IMR-90 (cell line): ENCODE measurements at regions not wholly inside any gene's neighbourhood (a gene's known extent, or its start where the extent isn't known, plus 50 kb on each side); places are given as distances from the start of the nearest gene placed in this dataset.

Experiments used
- ATAC-seq: fragments of 200-7000 bp; cut with Tn5 transposase; 2 replicates; pipeline ENCODE4 v1.9.1; 2020; ENCODE audit warnings: low read depth, mild to moderate bottlenecking, moderate library complexity
- BruUV-seq: library from RNA; stranded (reverse); fragments of 400-500 nt; replicated peaks from 2 replicates; lab custom pipeline; 2021; lab: Mats Ljungman, UMichigan
- CTCF ChIA-PET: fragments of 300-600 bp; formaldehyde crosslinking; extraction: SDS; loops from one replicate; lab custom pipeline; 2021; ENCODE audit warnings: antibody characterized with exemption; lab: Yijun Ruan, JAX
- POLR2A ChIA-PET: fragments of 300-600 bp; sonication (Branson Sonifier 250); formaldehyde crosslinking; loops from one replicate; lab custom pipeline; 2022; ENCODE audit warnings: antibody characterized with exemption; ENCODE audit not compliant: unreplicated experiment; lab: Charles Lee
- DNase-seq: peaks from one replicate; pipeline ENCODE4 v3.0.0; 2013
- H2AFZ ChIP-seq: replicated peaks from 2 replicates; pipeline ENCODE3; 2013; ENCODE audit warnings: low read length, mild to moderate bottlenecking; ENCODE audit not compliant: poor library complexity
- H2AK5ac ChIP-seq: 2 replicates; pipeline ENCODE4 v1.6.1; 2013; ENCODE audit warnings: low read depth, low read length, inconsistent platforms
- H2AK9ac ChIP-seq: replicated peaks from 2 replicates; pipeline ENCODE3; 2013; ENCODE audit warnings: mild to moderate bottlenecking, low read depth, low read length, moderate library complexity; ENCODE audit not compliant: poor library complexity
- H2BK120ac ChIP-seq: 2 replicates; pipeline ENCODE4 v1.6.1; 2013; ENCODE audit warnings: low read depth, low read length, inconsistent platforms
- H2BK15ac ChIP-seq: 3 replicates; pipeline ENCODE4 v1.6.1; 2013; ENCODE audit warnings: low read depth, low read length, inconsistent platforms
- H2BK20ac ChIP-seq: 2 replicates; pipeline ENCODE4 v1.6.1; 2013; ENCODE audit warnings: low read depth, mild to moderate bottlenecking, inconsistent platforms, low read length, moderate library complexity
- H2BK5ac ChIP-seq: 2 replicates; pipeline ENCODE4 v1.6.1; 2013; ENCODE audit warnings: mild to moderate bottlenecking, low read depth, low read length, inconsistent platforms; ENCODE audit not compliant: poor library complexity, severe bottlenecking
- H3K14ac ChIP-seq: replicated peaks from 2 replicates; pipeline ENCODE4 v1.6.1; 2013; ENCODE audit warnings: low read depth, low read length, inconsistent platforms
- H3K18ac ChIP-seq: 2 replicates; pipeline ENCODE4 v1.6.1; 2013; ENCODE audit warnings: low read depth, low read length, control low read depth
- H3K23ac ChIP-seq: 2 replicates; pipeline ENCODE4 v1.6.1; 2013; ENCODE audit warnings: low read depth, low read length, inconsistent platforms
- H3K27ac ChIP-seq: 2 replicates; pipeline ENCODE4 v1.5.1; 2013; ENCODE audit warnings: mild to moderate bottlenecking, control low read depth, low read length; ENCODE audit not compliant: insufficient read depth
- H3K27me3 ChIP-seq: 2 replicates; pipeline ENCODE4 v1.6.1; 2013; ENCODE audit warnings: low read length; ENCODE audit not compliant: control insufficient read depth, insufficient read depth
- H3K36me3 ChIP-seq: 2 replicates; pipeline ENCODE4 v1.6.1; 2013; ENCODE audit warnings: low read length, mixed read lengths; ENCODE audit not compliant: control insufficient read depth, insufficient read depth
- H3K4ac ChIP-seq: 2 replicates; pipeline ENCODE4 v1.6.1; 2013; ENCODE audit warnings: low read depth, low read length, inconsistent platforms
- H3K4me1 ChIP-seq: 2 replicates; pipeline ENCODE4 v1.6.1; 2013; ENCODE audit warnings: low read length, mixed read lengths; ENCODE audit not compliant: control insufficient read depth, insufficient read depth
- H3K4me2 ChIP-seq: 2 replicates; pipeline ENCODE4 v1.6.1; 2013; ENCODE audit warnings: low read depth, mild to moderate bottlenecking, control low read depth, low read length, moderate library complexity
- H3K4me3 ChIP-seq: 2 replicates; pipeline ENCODE4 v1.5.1; 2013; ENCODE audit warnings: low read depth, mild to moderate bottlenecking, control low read depth, low read length, moderate library complexity; ENCODE audit not compliant: insufficient read depth
- H3K56ac ChIP-seq: 2 replicates; pipeline ENCODE4 v1.6.1; 2013; ENCODE audit warnings: low read length, inconsistent platforms; ENCODE audit not compliant: insufficient read depth; ENCODE audit errors: extremely low read depth
- H3K79me1 ChIP-seq, 2 experiments: 2 replicates each; pipeline ENCODE4 v1.6.1; 2013; ENCODE audit warnings: low read length in 2 of 2, inconsistent platforms in 1 of 2, low read depth in 1 of 2
- H3K9ac ChIP-seq: 2 replicates; pipeline ENCODE4 v1.6.1; 2013; ENCODE audit warnings: low read depth, low read length, control low read depth
- H3K9me1 ChIP-seq: 2 replicates; pipeline ENCODE4 v1.6.1; 2013; ENCODE audit warnings: low read length, inconsistent platforms; ENCODE audit not compliant: insufficient read depth
- H3K9me3 ChIP-seq: 2 replicates; pipeline ENCODE4 v1.6.1; 2013; ENCODE audit warnings: low read length; ENCODE audit not compliant: control insufficient read depth, insufficient read depth
- H4K20me1 ChIP-seq: 2 replicates; pipeline ENCODE4 v1.6.1; 2013; ENCODE audit warnings: low read length, inconsistent platforms; ENCODE audit not compliant: insufficient read depth
- H4K5ac ChIP-seq: 2 replicates; pipeline ENCODE4 v1.6.1; 2013; ENCODE audit warnings: mild to moderate bottlenecking, low read depth, low read length, control low read depth
- H4K8ac ChIP-seq, 2 experiments: 2 replicates each; pipeline ENCODE4 v1.6.1; 2013; ENCODE audit warnings: low read depth in 2 of 2, low read length in 2 of 2, control low read depth in 1 of 2, inconsistent platforms in 1 of 2
- H4K91ac ChIP-seq: 2 replicates; pipeline ENCODE4 v1.6.1; 2013; ENCODE audit warnings: low read depth, low read length, inconsistent platforms; ENCODE audit not compliant: insufficient read depth
- BHLHE40 ChIP-seq: fragments of 150-350 bp; IDR thresholded peaks from 2 replicates; pipeline ENCODE4 v1.6.1; 2016; ENCODE audit warnings: mild to moderate bottlenecking, low read depth, low read length
- WGBS, 2 experiments: methylation state at CpG; one replicate each; pipeline versions ENCODE4 v1.1.5 to v1.1.7; 2013; ENCODE audit warnings: missing lambda C conversion rate in 2 of 2; ENCODE audit not compliant: insufficient read length in 1 of 2; ENCODE audit errors: extremely low coverage in 2 of 2; 5-methylcytosine and 5-hydroxymethylcytosine counted together
- dilution Hi-C: fragments of 300-500 bp; cut with HindIII; formaldehyde crosslinking; loops from one replicate; pipeline ENCODE4 v1.14.3; 2018; ENCODE audit warnings: low sequenced_read_pairs; ENCODE audit not compliant: unreplicated experiment
- in situ Hi-C: fragments of 300-500 bp; cut with MboI; formaldehyde crosslinking; loops from 3 replicates; pipeline ENCODE4 v1.14.3; 2019; ENCODE audit warnings: low sequenced_read_pairs, inconsistent platforms, mixed read lengths
- intact Hi-C: fragments of 100-400 bp; cut with micrococcal nuclease; formaldehyde crosslinking; loops from 2 replicates; pipeline ENCODE4 v1.10.0; 2022

DNA sequence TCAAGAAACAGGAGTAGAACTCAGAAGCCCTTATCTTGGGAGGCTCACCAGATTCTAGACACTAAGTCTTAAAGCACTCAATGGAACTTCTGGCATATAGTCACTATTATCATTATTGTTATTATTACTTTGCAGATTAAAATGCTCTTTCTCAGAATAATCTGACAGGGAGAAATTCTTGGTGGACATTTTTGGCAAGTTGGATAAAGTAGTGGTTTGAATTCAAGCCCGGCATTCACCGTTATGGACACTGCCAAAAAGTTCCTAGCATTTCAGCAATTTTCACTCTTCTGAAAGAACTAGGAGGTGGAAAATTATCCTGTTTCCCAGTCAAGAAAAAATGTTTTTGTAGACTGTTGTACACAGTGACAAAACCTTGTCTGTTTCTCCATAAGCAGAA is 179.6 kb upstream of the ISX start:
- no peaks in the 10 kb centered on the region for H4K20me1 ChIP-seq
- no peak overlapping the region for H3K9ac ChIP-seq
- no peak overlapping the region for H3K18ac ChIP-seq
- H3K9me1 ChIP-seq: no peaks in the 10 kb centered on the region
- H4K91ac ChIP-seq: no peak overlapping the region
- no peak overlapping the region for H2AK9ac ChIP-seq
- H2AFZ ChIP-seq: no peak overlapping the region
- intact Hi-C loops (no loop called here), dilution Hi-C loops (no loop called here), in situ Hi-C loops (no loop called here)
- no peak overlapping the region for H3K14ac ChIP-seq
- BruUV-seq: no TSS peak
- H3K4me2 ChIP-seq: no peak overlapping the region
- no peak overlapping the region for H2BK120ac ChIP-seq
- H3K79me1 ChIP-seq: no peaks in the 10 kb centered on the region
- H3K36me3 ChIP-seq: no peaks in the 10 kb centered on the region
- no peak for TF ChIP-seq BHLHE40
- H3K23ac ChIP-seq: no peak overlapping the region
- DNase-seq (no peak), ATAC-seq (no peak)
- peaks cover 8% of the 10 kb centered on the region for H3K9me3 ChIP-seq
- H2BK20ac ChIP-seq: no peak overlapping the region
- H3K27ac ChIP-seq: no peak overlapping the region
- no peak overlapping the region for H4K8ac ChIP-seq
- no CpG with 5 or more reads among the region's 2 CpGs for WGBS, 2 experiments
- no peak overlapping the region for H3K4ac ChIP-seq
- no peak overlapping the region for H2BK5ac ChIP-seq
- no peaks in the 10 kb centered on the region for H3K4me1 ChIP-seq
- ChIA-PET POLR2A (no interaction called here), CTCF (no interaction called here)
- H3K56ac ChIP-seq: no peak overlapping the region
- H3K4me3 ChIP-seq: no peak overlapping the region
- no peak overlapping the region for H2BK15ac ChIP-seq
- no peak overlapping the region for H4K5ac ChIP-seq
- no peak overlapping the region for H2AK5ac ChIP-seq
- no peaks in the 10 kb centered on the region for H3K27me3 ChIP-seq
